K562 (cell line): ENCODE measurements at regions not wholly inside any gene's neighbourhood (a gene's known extent, or its start where the extent isn't known, plus 50 kb on each side); places are given as distances from the start of the nearest gene placed in this dataset.

Experiments used
- GTF2A2 ChIP-seq: IDR thresholded peaks from 2 replicates; pipeline ENCODE4 v1.6.1; 2016; ENCODE audit warnings: mild to moderate bottlenecking, missing genetic modification characterization, missing compliant biosample characterization
- JUN ChIP-seq, 2 experiments: sonication (generic) in 1 of 2; formaldehyde crosslinking in 1 of 2; IDR thresholded peaks; 2 replicates each; pipeline versions ENCODE4 v1.6.1 to v1.8.0; 2012 to 2022; ENCODE audit warnings: borderline replicate concordance in 2 of 2, mild to moderate bottlenecking in 2 of 2, improper control_type of control experiment in 1 of 2, low read depth in 1 of 2, low read length in 1 of 2, missing genetic modification reagents in 1 of 2
- MAFK ChIP-seq: IDR thresholded peaks from 2 replicates; pipeline ENCODE4 v1.6.1; 2011; ENCODE audit warnings: low read length, improper control_type of control experiment
- MED1 ChIP-seq: sonication (generic); formaldehyde crosslinking; IDR thresholded peaks from 2 replicates; pipeline ENCODE4 v1.8.1; 2023; ENCODE audit warnings: missing genetic modification reagents, borderline replicate concordance
- MYC ChIP-seq, 2 experiments: fragments of 250-450 bp in 1 of 2; sonication (Bioruptor Pico) in 1 of 2; IDR thresholded peaks; 2 replicates each; pipeline versions ENCODE4 v1.5.1 to v1.6.1; 2012 to 2021; ENCODE audit warnings: low read depth in 2 of 2, borderline replicate concordance in 1 of 2, improper control_type of control experiment in 1 of 2, low read length in 1 of 2, mild to moderate bottlenecking in 1 of 2, moderate library complexity in 1 of 2
- PHF8 ChIP-seq: fragments of 200-600 bp; sonication (generic); IDR thresholded peaks from 2 replicates; pipeline ENCODE4 v1.6.1; 2012; ENCODE audit warnings: mixed run types, mild to moderate bottlenecking, inconsistent platforms, low read length, moderate library complexity, borderline replicate concordance
- ZNF717 ChIP-seq: fragments of 250-450 bp; sonication (Bioruptor Pico); IDR thresholded peaks from 2 replicates; pipeline ENCODE4 v1.5.0; 2021
- TF ChIP-seq, protein P1 (sequence below): fragments of 250-450 bp; sonication (Bioruptor Pico); IDR thresholded peaks from 2 replicates; pipeline ENCODE4 v1.4.0; 2020

DNA sequence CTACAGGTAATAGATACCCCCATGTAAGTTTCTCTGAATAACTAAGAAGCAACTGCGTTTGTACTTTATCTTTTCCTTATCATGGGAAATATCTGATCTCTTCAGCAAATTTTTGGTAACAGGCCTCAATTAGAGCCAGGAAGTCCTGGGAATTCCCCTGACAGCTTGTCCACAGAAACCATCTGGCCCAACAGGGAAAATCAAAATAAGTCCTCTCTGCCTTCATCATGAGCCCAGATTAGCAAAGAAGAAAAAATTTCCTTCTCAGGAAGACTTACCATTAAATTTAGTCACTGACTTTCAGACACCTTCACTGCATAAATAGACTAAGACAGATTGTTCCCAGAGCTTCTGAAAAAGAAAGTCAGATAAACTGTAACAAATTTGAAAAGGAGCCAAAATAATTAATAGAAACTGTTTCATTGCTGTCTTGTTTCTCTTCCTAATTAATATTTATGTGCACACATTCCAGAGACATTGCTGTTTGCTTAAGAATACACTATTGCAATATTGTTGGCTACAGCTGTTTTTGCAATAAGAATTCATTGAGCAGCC lies 278.1 kb upstream of the FAT3 start (continued):
- TF ChIP-seq JUN (IDR thresholded peaks at IDR 0.05; ENCODE audit: borderline replicate concordance, low read depth, low read length), result no peak
- TF ChIP-seq JUN (CRISPR knock-in tag; IDR thresholded peaks at IDR 0.05; ENCODE audit: borderline replicate concordance), result no peak
- TF ChIP-seq, protein P1, sequence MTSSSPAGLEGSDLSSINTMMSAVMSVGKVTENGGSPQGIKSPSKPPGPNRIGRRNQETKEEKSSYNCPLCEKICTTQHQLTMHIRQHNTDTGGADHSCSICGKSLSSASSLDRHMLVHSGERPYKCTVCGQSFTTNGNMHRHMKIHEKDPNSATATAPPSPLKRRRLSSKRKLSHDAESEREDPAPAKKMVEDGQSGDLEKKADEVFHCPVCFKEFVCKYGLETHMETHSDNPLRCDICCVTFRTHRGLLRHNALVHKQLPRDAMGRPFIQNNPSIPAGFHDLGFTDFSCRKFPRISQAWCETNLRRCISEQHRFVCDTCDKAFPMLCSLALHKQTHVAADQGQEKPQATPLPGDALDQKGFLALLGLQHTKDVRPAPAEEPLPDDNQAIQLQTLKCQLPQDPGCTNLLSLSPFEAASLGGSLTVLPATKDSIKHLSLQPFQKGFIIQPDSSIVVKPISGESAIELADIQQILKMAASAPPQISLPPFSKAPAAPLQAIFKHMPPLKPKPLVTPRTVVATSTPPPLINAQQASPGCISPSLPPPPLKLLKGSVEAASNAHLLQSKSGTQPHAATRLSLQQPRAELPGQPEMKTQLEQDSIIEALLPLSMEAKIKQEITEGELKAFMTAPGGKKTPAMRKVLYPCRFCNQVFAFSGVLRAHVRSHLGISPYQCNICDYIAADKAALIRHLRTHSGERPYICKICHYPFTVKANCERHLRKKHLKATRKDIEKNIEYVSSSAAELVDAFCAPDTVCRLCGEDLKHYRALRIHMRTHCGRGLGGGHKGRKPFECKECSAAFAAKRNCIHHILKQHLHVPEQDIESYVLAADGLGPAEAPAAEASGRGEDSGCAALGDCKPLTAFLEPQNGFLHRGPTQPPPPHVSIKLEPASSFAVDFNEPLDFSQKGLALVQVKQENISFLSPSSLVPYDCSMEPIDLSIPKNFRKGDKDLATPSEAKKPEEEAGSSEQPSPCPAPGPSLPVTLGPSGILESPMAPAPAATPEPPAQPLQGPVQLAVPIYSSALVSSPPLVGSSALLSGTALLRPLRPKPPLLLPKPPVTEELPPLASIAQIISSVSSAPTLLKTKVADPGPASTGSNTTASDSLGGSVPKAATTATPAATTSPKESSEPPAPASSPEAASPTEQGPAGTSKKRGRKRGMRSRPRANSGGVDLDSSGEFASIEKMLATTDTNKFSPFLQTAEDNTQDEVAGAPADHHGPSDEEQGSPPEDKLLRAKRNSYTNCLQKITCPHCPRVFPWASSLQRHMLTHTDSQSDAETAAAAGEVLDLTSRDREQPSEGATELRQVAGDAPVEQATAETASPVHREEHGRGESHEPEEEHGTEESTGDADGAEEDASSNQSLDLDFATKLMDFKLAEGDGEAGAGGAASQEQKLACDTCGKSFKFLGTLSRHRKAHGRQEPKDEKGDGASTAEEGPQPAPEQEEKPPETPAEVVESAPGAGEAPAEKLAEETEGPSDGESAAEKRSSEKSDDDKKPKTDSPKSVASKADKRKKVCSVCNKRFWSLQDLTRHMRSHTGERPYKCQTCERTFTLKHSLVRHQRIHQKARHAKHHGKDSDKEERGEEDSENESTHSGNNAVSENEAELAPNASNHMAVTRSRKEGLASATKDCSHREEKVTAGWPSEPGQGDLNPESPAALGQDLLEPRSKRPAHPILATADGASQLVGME (CRISPR knock-in tag), result no peak
- no peak for TF ChIP-seq PHF8
- TF ChIP-seq MYC (IDR thresholded peaks at IDR 0.05; ENCODE audit: low read depth, low read length), result no peak
- no peak for TF ChIP-seq MYC (CRISPR knock-in tag; IDR thresholded peaks at IDR 0.05; ENCODE audit: borderline replicate concordance, low read depth)
- TF ChIP-seq ZNF717, result no peak
- TF ChIP-seq MED1 (CRISPR knock-in tag), result no peak
- TF ChIP-seq MAFK, result no peak
- no peak for TF ChIP-seq GTF2A2
- TF ChIP-seq, all 486 proteins: peak for 0
